AG10803 (cell line): ENCODE measurements at regions not wholly inside any gene's neighbourhood (a gene's known extent, or its start where the extent isn't known, plus 50 kb on each side); places are given as distances from the start of the nearest gene placed in this dataset.

Source experiments
- DNase-seq: peaks from one replicate; pipeline ENCODE4 v3.0.0; 2010; ENCODE audit warnings: low read depth
- H3K4me3 ChIP-seq: 2 replicates; pipeline ENCODE4 v1.5.1; 2011; ENCODE audit warnings: mild to moderate bottlenecking, low read length, control low read depth
- TF ChIP-seq, protein P1 (sequence below): conservative IDR thresholded peaks from 2 replicates; pipeline ENCODE4 v1.5.1; 2011; ENCODE audit warnings: mild to moderate bottlenecking, low read length, control low read depth, inconsistent platforms

DNA sequence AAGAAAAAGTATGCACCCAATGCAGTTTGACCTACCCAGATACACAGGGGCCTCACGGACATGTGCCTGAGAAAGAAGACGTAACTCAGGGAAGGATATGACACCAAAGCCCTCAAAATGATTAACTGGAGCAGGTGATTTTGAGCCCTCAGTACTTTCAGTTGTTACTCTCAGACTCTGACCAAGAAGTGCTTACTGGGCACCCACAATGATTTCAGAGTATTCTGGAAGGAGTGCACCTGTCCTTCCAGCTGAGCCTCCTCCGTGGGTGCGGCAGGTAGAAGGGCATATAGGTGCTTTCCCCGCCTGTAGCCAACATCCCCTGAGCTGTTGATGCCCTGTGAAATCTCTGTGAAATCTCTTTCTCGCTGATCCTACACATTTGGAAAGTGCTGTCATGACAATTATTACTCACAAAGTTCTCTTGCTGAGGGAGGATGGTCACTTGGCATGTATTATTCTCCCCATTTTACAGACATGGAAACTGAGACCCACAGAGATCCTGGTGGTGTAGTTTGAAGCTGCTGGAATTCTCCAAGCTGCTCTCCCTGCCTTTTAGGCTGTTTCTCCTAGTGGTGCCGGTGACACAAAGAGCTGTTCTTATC lies 154.3 kb upstream of the CCND2 start:
- no peak overlapping the region for H3K4me3 ChIP-seq
- TF ChIP-seq, protein P1, sequence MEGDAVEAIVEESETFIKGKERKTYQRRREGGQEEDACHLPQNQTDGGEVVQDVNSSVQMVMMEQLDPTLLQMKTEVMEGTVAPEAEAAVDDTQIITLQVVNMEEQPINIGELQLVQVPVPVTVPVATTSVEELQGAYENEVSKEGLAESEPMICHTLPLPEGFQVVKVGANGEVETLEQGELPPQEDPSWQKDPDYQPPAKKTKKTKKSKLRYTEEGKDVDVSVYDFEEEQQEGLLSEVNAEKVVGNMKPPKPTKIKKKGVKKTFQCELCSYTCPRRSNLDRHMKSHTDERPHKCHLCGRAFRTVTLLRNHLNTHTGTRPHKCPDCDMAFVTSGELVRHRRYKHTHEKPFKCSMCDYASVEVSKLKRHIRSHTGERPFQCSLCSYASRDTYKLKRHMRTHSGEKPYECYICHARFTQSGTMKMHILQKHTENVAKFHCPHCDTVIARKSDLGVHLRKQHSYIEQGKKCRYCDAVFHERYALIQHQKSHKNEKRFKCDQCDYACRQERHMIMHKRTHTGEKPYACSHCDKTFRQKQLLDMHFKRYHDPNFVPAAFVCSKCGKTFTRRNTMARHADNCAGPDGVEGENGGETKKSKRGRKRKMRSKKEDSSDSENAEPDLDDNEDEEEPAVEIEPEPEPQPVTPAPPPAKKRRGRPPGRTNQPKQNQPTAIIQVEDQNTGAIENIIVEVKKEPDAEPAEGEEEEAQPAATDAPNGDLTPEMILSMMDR: no peak
- no peak for DNase-seq

DNA sequence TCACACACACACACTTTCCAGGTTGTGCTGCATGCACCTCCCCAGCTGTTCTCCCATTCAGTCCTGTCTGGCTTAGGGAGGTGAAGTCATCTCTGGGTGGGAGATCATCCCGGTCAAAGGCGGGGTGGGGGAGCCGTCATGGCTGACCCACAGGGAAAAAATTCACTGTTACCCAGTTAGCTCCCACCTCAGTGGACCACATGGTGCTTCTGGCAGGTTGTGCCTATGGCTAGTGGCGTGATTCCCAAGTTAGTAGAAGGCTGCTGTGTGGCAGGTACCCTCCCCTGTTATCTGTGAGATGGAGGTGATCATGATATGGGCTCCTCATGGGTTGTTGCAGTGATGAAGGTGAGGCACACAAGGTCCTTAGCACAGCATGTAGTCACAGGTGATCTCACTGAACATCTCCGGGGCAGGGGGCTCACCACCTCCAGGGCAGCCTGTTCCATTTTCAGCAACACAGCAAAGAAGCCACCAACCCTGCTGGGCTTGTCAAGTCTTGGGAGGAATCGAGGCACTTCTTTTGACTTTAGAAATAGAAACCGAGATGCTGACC lies 154.9 kb upstream of the CCND2 start:
- no peak overlapping the region for H3K4me3 ChIP-seq
- DNase-seq: no peak
- TF ChIP-seq, protein P1: no peak

DNA sequence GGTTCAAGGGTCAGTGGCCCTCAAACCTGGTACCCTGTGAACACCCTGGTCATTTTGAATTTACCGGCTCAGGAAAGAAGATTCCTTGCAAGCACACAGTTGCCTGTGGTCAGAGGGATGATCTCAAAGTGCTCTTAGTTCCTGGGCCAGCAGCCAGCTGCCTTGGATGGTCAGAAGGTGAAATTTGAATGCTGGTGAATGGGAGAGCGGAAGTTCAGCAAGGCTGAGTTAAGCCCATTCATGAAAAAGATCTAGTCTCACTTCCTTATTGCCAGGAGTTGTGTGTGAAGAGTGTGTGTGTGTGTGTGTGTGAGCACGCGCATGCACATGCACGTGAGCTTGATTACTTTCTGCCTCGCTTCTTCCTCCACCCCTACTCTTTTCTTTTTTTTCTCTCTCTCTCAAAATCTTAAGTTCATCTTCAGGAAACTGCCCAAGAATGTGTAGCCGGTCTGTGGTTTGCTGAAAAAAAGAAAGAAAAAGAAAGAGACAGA lies 155.5 kb upstream of the CCND2 start:
- TF ChIP-seq, protein P1: no peak
- no peak overlapping the region for H3K4me3 ChIP-seq
- DNase-seq: peak; percentile 37

DNA sequence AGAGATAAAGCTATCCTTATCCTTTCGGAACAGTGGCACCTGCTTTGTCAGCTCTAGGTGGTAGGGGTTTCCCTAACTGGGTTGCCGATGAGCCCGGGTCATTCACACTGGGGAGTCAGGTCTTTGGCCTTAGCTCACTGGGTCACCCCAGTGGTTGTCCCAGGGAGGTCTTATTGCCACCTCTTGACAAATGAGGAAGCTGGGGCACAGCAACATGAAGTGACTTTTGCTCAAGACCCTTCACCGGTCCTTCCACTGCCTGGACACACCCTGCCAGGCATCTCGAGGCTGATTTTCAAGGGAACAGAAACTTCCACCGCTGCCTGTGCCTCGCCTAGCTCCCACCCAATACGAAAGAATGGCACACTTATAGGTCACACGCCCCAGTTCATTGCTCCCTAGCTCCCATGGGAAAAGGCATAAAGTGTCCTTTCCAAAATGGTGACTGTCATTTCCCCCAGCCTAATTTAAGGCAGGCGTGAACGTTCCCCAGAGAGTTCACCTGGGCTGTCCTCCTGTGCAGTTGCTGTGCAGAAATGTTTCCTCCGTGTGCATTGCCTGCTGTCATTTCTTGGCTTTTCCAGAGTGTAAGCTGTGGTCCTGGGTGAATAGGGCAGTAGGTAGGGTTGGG lies 156.1 kb upstream of the CCND2 start:
- TF ChIP-seq, protein P1: no peak
- DNase-seq: no peak
- H3K4me3 ChIP-seq: no peak overlapping the region

DNA sequence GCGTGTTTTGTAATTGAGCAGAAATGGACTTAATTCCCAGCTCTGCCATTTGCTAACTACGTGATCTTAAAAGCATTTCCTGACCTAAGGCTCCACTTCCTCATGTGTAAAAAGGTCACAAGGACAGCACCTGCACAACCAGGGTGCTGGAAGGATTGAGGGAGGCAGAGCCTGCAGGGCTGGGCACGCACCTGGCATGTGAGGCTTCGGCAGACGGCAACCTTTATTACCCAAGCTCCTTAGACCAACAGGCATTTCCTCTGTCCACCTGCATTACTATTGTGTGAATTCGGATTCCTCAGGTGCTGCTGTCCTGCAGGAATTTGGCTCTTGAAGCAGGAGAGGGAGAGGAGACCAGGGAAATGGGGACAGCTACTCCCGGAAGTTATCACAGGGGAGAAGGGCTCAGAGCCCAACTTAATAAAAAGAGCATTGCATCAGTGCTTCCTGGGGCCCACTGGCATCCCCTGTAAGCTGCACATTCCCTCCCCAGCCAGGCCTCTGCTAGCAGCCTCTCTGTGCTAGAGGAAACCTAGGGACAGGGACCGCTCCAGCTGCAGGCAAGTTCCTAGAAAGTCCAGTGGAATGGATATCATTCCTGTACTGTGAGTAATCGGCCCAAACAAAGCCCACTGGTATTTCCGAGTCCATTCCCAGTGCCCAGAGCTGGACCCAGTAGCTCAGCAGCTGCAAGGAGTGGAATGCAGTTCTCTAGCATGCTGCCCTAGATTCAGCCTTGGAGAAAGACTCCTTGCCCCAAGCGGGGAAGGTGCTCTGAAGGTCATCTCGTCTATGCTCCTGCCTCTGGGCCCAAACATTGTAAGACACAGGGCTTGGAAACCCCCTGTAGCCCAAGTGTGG lies 157.1 kb upstream of the CCND2 start:
- DNase-seq: peak; percentile 79
- TF ChIP-seq, protein P1: no peak
- H3K4me3 ChIP-seq: no peak overlapping the region

DNA sequence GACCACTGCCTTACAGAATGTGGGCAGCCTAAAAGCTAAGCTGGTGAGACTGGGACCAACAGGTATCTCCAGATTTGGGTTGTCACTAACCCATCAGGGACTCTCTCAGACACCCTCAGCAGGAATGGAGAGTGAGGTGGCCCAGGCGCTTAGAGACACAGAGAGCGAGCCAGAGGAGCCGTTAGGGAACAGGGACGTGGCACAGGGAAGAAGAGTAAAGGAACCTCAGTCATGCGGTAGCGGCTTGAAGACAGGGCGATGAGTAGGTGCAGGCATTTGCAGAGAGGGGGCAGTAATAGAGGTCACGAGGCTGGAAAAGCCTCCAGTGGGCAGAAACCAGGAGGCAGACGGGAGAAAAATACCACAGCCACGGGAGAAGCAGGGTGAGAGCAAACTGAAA lies 158.0 kb upstream of the CCND2 start:
- no peak for DNase-seq
- H3K4me3 ChIP-seq: no peak overlapping the region
- TF ChIP-seq, protein P1: no peak
